ENCODE measurements at regions not wholly inside any gene's neighbourhood (a gene's known extent, or its start where the extent isn't known, plus 50 kb on each side); places are given as distances from the start of the nearest gene placed in this dataset.

- TF ChIP-seq CTCF (IDR thresholded peaks at IDR 0.05) (no peak), POLR2A (IDR thresholded peaks at IDR 0.05) (no peak)
These were observed 421.6 kb downstream of the IRX1 start for GRCh38 chr5:4017076-4017803.

Data from esophagus squamous epithelium (tissue), 4 donors.